ENCODE measurements at regions not wholly inside any gene's neighbourhood (a gene's known extent, or its start where the extent isn't known, plus 50 kb on each side); places are given as distances from the start of the nearest gene placed in this dataset.
A peak's percentile ranks its signal among the peaks of the same experiment; 100 is the strongest.
"Not testable (repeated sequence)": the region's sequence is repeated elsewhere in the genome, so short reads cannot be mapped to it uniquely, and the experiment has no call there.

DNA sequence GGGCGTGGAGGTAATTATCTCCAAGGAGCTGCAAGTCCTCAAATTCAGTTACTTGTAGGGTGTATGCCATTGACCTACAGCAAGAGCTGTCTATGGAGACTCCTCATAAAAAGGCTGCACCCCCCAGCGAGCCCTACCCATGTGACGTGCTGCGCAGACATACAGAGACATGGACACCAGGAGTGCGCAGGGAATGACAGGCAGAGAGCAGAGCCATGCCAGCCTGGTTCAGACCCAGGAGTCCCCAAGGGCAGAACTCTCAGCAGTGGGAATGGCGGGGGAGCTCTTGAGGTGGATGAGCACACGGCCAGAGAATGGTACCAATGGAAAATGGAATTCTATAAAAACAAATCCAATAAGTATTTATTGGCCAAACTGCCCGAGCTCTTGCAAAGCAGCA lies 310.1 kb downstream of the MYCN start:
- DNase-seq: peak in 1 of 3 experiments; percentile 29

DNA sequence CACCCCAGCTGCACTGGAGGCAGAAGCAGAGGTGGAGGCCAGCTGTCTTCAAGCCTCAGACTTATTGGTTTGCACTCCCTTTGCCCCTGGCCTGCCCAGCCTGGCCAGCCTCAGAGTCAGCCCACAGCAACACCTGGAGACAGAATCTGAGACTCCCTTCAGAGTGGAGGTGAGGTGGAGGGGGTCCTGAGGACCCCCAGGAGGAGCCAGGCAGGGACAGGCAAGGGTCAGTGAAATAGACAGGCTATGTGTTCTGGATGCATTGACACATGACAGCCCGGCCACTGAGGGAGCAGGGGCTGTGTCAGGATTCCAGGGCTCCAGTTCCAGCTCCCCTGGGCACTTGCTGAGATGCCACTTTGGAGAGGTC lies 309.7 kb downstream of the MYCN start:
- DNase-seq: no peak

DNA sequence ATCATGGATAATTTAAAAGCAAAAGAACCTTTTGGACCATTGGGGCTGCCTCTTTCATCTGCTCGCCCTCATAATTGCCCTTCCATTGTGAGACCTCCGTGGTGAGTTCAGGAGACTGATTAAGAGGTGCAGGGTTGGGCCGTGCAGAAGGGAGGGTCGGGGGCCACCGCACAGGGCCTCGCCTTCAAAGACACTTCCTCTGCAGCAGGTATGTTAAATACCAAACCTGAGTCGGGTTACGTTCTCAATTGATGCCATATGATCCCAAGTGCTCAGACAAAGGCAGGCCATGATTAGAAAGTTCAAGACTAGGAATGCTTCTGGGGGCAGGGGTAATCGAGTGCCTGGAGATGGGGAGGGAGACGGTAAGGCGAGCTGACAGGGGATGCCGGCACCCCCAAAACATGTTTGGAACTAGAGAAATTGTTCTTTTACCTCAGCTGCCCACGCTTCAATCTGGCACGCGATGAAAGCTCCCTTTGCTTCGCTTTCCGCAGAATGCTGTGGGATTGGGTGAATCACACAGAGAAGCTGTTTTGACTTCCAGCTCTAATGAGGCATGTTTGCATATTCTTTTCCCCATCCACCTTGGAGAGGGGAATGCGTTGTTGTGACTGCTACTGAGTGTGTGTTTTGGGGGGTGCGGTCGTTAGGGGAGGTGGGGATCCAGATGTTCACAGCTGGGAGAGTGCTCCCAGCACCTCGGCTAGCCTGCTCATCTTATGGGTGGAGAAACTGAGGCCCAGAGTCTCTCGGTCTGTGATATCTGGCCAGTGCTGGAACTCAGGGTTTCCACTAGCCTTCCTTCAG lies 309.1 kb downstream of the MYCN start:
- peak in 1 of 3 experiments; percentile 23 for DNase-seq

DNA sequence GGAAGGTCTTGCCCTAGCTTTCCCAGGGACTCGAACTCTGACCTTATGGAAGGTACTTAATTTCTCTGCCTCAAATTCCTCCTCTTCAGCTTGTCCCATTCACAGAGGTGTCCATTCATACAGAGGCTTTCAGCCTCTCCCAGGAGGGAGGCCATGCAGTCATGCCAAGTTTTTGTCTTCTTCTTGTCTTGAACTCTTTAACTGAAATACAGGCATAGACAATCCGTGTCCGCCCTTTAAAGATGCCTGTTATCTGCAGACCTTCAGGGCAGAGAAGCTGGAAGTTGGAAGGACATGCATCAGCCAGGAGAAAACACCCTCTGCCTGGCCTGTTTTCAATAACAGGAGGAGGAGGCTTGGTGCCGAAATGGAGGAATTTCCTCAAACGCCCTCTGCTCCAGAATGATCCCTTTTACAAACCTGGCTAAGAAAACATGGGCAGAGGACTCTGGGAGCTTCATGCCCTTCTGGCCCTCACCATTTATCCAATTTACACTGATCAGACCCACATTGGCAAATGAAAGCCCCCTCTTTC lies 308.3 kb downstream of the MYCN start:
- DNase-seq: no peak

DNA sequence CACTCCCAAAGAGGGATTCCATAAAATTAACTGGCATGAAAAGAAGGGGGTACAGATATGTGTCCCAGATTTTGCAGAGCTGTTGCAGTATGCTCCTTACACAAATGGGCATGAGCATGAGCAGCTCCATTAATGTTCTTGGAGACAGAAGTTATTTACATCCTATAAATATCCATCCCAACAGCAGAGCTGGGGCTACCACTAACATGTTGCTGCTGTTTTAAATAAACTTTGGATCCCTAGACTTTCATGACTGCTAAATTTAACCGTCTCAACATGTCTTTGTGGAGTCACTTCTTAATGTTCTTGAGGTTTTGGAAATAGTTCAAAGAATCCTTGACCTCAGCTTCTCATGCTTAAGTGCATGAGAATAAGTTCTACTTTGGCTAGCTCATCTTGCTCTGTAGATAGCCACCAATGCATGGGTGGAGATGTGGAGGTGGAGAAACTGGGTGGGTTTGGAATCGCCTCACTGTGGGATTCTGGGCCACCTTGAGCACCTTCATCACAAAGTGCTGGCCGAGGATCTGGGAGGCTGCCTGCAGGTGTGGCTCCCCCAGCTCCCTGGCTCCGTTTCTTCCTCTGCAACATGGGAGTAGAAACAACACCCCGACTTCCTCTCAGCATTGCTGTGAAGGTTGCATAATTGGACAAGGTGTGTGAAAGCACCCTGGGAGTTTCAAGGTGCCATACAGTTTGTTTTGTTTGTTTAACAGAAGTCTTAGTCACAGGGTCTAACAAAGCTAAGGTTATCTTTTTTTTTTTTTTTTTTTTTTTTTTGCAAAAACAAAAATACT lies 307.2 kb downstream of the MYCN start:
- DNase-seq: no peak

DNA sequence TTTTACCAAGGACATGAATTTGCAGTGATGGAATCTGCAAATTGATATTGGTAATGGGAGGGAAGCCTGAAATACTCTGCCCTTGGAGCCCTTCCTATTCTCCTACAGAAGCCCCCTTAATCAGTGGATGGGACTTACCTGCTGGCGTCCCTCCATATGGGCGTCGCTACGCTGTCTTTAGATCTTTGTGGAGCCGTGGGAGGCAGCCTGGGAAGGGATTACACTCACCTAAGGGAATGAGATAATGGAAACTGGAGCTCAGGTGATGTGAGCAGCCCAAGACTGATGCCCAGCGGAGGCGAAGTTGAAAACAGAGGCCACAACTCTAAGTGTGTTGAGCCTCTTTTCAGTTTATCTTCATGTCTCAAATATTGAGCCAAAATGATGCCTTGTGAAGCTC lies 306.6 kb downstream of the MYCN start:
- no peak for DNase-seq

DNA sequence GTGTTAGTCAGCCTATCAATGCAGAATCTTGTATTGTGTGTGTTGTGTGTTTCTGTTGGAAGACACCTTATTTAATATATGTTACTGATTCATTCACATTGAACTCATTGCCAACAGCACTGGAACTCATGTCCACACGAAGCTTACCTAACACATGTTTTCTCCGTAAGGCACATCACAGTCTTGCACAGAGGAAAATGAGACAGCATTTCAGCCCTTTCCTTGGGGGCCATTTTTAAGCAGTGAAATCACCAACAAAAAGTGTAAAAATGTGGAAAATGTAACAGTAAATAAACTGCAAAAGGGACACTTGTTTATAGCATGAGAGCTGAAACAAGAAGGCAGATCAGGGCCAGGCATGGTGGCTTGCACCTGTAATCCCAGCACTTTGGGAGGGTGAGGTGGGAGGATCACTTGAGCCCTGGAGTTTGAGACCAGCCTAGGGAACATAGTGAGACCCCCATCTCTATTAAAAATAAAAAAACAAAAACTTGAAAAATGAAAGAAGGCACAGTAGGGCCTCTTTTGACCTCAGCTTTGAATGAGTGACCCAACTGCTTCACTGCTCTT lies 306.0 kb downstream of the MYCN start:
- no peak for DNase-seq

DNA sequence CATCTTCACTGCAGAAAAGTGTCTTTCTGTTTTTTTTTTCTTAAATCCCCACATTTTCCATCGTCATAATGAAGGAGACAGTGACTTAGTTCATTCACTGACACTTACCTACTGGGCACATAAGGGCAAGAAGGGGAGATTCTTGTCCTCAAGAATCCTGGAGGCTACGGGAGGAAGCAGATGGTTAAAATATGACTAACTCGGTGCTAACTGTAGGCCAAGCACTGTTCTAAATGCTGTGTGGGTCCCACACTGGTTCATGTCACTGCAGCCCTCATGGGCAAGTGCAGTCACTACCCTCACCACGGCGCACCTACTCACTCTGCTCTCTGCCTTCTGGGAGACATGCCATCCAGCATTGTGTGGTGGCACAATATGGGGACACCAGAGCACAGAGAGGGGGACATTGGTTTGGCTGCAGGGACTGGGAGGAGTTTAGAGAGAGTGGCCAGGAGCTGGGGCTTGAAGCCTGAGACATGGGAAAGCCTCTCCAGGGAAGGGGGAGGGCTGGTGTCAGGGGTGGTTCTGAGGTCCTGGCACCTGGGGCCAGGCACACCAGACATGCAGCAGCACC lies 305.2 kb downstream of the MYCN start:
- DNase-seq: no peak

DNA sequence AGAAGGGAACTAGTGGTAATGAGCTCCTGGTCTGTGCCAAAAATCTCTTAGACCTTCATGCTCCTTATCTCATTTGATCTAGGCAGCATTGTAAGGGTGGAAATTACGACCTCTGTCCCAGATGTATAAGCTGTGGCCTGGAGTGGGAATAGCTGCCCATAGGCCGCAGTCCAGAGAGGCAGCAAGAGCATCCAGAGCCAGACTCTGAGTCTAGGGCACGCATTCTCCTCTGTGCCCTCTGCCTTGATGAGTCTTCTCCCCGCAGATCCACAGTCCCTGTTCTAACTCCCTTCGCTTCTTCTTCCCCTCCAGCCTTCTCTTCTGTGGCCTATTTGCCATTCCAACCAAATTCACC lies 304.6 kb downstream of the MYCN start:
- DNase-seq: no peak

DNA sequence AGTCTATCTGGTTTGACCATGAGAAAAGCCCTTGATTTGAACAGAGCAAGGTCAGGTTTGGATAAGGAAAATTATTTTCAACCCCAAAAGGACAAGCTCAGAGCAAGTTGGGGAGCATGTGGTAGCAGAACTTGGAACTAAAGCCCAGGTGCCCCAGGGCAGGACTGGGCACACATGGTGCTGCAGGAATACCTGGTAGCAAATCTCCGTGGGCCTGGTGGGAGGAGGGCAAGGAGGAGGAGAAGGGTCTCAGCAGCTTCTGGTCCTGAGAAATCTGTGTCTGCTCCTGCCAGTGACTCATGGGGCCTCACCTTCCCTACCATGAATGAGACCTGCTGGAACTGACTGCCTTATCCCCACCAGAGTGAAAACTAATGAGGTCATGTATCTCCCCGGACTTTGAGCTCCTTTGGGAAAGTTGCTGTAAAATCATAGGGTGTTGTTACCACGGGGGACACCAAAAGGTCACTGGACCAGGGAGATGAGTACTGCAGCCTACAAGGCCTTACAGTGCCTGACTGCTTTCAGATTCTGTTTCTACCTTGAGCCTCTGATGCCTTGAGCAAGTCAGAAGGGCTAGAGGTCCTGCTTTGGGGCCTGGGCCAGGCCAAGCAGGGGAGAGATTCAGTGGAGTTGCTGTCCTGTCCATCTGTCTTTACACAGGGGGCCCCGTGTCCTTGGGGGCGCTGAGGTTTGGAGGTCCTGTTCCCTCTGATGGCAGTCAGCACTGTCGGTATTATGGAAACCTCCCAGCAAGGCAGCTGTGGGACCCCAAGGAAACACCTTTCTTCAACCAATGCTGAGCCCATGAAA lies 304.0 kb downstream of the MYCN start:
- no peak for DNase-seq

DNA sequence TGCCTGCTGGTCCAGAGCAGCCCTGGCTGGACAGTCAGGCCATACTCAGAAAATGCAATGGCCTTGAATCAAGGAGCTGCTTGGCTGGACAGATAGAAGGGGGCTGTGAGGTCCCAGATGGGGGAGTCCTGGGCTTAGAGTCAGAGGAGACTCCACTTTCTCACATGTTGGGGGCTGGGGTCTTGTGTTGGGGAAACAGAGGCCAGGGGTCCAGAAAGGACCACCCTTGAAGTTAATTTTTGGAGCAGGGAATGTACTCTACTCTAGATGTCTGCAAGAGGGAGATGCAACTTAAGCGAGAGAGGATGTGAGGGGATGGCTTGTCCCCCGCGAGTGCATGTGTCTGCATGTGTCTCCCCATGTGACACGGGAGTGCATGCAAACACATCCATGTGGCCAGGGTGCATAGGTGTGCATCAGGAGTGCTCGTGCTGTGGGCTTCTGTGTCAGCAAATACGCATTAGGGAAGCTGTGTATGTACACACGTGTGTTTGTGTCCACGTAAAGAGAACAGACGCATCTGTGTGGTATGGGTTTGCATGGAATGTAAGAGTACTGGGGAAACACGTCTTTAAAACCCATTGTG lies 303.2 kb downstream of the MYCN start:
- DNase-seq: no peak

DNA sequence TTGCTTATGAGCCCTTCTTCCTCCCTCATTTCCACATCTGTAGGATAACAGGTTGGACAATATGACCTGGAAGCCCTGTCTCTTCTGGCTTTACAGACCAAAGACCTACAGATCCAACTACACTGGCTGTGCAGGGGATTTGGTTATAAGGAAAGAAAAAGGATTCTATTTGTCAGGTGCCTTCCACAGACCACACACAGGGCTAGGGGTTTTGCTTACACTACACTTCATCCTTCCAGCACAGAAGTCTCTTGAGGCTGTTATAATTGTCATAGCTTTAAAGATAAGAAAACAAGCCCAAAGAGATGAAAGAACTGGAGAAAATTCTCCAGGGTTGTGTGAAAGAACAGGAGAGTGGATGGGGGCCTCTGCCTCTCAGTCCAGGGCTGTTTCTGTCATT lies 302.6 kb downstream of the MYCN start:
- no peak for DNase-seq

DNA sequence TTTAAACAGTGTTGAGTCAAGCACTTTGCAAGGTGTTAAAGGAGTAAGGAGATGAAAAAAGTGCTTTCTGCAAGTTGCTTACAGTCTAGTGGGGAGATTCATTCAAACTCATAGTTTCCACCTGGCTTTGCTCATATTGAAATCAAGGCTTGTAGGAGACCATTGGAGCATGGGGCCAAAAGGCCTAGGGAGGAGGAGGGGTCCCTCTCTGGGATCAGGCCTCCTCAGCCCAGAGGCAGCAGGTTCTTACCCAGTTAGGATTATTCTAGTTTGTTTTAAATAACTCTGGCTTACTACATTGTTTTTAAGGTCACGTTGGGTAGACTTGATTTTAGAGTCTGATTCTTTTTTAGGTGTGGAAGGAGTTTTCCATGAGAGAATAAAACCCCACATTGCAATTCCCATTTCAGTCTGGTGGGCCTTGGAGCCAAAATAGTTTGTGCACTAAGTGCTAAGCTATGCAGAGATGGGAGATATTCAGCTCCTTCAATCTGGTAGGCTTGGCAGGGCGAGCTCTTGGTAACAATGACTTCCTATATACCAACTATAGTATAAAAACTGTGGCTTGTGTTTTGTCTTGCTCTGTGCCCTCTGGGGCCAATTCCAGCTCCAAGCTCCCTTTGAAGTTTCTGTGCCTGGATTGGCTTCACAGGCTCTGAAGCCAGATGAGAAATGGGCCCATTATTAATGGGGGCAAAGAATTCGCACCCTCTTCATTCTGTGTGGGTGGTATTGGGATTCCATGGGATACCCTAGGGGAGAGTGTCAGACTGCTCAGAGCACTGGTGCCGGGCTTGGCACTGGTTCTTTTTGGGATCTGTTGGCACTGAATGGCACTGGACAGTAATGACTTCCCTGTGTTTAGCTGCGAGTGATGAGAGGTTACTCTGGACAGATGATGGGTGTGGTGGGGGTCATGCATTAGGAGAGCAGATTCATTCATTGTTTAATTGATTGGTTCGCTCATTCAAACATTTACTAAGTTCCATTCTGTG lies 301.1 kb downstream of the MYCN start:
- no peak for DNase-seq

DNA sequence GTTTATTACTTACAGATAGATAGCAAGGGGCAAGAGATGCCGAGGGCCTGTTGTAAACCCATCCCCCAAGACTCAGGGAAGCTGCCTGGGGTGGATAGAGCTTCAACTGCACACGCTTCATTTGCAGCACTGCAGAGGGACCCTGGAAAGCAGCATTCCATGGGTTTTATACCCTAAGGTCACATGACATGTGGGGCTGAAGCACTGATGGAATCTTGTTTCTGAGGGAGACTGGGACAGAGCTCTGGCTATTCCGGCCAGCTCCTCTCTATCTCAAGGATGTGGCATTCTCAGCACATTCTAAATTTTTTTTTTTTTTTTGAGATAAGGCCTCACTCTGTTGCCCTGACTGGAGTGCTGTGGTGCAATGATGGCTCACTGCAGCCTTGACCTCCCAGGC lies 300.1 kb downstream of the MYCN start:
- DNase-seq: no peak

DNA sequence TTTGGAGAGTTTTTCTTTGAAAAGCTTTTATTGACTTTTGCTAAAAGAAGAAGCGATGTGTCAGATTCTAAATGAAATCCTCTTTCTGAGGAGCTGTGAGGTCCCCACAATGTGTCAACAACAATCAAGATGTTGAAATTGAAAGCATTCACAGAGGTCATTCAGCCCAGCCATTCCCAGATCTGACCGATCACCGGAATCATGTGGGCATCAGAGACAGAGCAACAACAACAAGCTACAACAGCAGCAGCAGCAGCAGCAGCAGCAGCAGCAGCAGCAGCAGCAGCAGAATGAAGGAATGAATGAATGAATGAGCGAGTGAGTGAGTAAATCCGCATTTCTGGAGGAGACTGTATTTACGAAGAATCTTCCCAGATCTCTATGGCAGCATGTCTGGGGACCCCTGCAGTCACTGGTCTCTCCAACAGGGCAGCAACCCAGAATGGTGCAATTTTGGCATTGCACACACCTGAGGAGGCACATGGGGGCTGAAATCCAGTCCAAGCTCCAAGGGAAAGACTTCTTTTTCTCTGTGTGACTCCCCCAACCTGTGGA lies 299.0 kb downstream of the MYCN start:
- no peak for DNase-seq

DNA sequence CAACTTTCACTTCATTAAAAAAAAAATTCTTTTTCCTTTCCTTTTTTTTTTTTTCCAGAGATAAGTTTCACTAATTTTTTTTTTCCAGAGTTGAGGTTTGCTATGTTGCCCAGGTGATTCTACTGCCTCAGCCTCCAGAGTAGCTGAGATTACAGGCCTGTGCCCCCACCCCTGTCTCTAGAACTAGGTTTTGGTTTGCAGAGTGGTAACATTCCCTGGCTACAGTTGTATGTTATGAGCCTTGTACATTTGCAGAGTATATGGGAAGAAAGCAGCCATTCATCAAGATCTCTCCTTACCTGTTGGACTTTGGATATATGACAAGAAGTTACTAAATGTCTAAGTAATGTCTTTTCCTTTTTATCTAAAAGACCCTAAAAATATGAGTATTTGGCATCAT lies 298.4 kb downstream of the MYCN start:
- no peak for DNase-seq

DNA sequence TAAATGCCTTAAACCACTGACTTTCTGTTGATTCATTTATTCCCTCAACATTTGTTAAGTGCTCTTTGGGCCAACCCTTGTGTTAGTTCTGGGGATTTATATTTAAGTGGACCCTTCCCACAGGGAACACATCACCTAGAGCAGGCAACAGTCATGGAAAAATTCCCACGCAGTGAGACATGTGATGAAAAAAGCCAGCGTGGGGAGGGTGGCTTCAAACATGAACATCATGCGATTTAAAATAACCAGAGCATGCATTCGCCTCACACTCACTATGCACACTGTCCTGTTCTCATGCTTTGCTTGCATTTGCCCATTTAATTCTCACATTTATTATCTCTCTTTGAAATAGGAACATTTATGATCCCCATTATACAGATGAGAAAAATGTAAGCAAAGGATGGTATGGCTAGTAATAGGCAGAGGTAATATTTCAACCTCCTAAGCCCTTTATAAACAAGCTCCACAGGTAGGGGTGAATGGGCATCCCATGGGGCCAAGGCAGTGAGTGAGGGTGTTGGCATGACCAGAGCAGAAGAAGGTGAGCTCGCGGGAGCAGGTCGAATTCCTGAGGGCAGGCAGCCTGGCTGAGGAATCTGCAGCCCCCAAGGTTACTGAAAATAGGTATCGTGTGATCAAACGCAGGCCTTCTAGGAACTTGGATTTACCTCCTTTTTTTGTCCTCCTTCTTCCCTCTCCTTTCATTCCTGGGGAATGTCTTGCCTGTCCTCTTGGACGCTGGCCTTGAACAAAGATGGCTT lies 297.8 kb downstream of the MYCN start:
- DNase-seq: no peak

DNA sequence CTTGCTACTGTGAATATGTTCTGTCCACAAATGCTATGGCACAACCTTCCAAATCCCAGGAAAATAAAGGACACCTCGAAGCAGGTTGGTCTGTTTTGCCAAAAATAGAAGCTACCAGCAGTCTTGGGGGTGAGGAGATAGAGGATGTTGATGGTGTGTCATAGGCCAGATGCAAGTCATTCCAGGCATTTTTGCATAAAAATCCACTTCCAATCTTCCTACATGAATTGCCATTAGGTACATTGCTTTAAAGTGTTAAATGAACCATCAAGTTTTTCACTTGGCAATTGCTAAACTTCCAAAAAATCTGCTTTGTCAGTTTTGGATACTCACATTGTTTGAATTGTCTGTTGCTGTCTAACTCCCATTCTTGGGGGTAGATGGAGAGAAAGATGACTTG lies 295.4 kb downstream of the MYCN start:
- peak in 1 of 3 experiments; percentile 6 for DNase-seq

DNA sequence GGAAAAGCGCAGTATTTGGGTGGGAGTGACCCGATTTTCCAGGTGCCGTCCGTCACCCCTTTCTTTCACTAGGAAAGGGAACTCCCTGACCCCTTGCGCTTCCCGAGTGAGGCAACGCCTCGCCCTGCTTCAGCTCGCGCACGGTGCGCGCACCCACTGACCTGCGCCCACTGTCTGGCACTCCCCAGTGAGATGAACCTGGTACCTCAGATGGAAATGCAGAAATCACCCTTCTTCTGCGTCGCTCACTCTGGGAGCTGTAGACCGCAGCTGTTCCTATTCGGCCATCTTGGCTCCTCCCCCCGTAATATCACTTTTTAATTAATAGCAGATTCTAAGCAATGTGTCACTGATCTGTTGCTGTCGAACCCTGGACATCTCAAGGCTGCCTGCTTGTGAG lies 294.9 kb downstream of the MYCN start:
- DNase-seq: not testable (repeated sequence)

DNA sequence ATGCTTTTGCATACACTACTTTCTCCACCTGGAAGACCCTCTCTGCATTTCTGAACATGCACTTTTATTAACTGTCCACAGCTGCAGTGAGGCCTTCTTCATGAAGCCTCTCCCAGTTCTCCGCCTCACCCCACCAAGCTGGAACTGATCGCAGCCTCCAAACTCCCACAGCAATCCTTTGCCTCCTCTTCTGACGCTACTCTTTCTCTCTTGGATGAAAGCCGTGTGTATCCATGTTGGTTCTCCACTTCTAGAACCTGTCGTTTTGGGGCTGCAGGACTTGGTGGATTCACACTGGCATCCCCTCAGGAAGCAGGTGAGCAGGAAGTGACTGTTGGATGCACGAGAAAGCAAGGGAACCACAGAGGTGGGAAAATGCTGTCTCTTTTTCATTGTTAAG lies 288.6 kb downstream of the MYCN start:
- DNase-seq: no peak

All from NCI-H1417 (cell line).